Vagina (tissue), 2 donors: ENCODE measurements at regions not wholly inside any gene's neighbourhood (a gene's known extent, or its start where the extent isn't known, plus 50 kb on each side); places are given as distances from the start of the nearest gene placed in this dataset.

Experiments
- POLR2A ChIP-seq, 2 donors: fragments of 450-650 bp; IDR thresholded peaks; one replicate each; pipeline ENCODE4 v1.6.1; 2017; ENCODE audit warnings: antibody characterized with exemption in 2 of 2, mild to moderate bottlenecking in 2 of 2, moderate library complexity in 2 of 2
- TF ChIP-seq, protein P1 (sequence below), 3 experiments: fragments of 450-650 bp in 2 of 3; fragments of 200-600 bp in 1 of 3; sonication (generic) in 1 of 3; IDR thresholded peaks; one replicate each; pipeline ENCODE4 v1.5.1; 2017 to 2019; ENCODE audit warnings: antibody characterized with exemption in 3 of 3, mild to moderate bottlenecking in 2 of 3, moderate library complexity in 2 of 3

DNA sequence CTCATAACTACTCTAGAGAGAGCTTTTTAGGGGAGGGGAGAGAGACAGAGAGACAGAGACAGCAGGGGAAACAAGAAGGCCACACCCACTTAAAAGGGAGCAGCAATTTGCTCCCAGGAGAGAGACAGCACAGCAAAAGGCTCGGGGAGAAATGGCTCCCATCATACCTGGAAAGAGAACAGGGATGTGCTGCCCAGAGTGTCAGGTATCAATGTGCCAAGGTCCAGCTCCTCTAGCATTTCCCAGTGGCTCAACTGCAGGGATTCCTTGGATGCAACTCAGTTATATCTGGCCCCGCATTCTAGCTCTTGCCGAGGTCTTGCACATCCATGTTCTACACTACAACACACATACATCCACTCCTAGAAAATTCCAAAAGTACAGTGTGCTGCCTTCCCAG is 304.0 kb upstream of the CDYL start:
- TF ChIP-seq, protein P1, sequence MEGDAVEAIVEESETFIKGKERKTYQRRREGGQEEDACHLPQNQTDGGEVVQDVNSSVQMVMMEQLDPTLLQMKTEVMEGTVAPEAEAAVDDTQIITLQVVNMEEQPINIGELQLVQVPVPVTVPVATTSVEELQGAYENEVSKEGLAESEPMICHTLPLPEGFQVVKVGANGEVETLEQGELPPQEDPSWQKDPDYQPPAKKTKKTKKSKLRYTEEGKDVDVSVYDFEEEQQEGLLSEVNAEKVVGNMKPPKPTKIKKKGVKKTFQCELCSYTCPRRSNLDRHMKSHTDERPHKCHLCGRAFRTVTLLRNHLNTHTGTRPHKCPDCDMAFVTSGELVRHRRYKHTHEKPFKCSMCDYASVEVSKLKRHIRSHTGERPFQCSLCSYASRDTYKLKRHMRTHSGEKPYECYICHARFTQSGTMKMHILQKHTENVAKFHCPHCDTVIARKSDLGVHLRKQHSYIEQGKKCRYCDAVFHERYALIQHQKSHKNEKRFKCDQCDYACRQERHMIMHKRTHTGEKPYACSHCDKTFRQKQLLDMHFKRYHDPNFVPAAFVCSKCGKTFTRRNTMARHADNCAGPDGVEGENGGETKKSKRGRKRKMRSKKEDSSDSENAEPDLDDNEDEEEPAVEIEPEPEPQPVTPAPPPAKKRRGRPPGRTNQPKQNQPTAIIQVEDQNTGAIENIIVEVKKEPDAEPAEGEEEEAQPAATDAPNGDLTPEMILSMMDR (IDR thresholded peaks at IDR 0.05): no peak
- no peak for TF ChIP-seq POLR2A (IDR thresholded peaks at IDR 0.05)
